BLaER1 (cell line): ENCODE measurements at regions not wholly inside any gene's neighbourhood (a gene's known extent, or its start where the extent isn't known, plus 50 kb on each side); places are given as distances from the start of the nearest gene placed in this dataset.

ENCODE experiments used
- H3K27ac ChIP-seq: shearing (Covaris generic); formaldehyde crosslinking; 2 replicates; pipeline ENCODE4 v1.8.1; 2022
- H3K27me3 ChIP-seq: shearing (Covaris generic); formaldehyde crosslinking; 2 replicates; pipeline ENCODE4 v1.8.1; 2022
- H3K36me3 ChIP-seq: shearing (Covaris generic); formaldehyde crosslinking; 2 replicates; pipeline ENCODE4 v1.8.1; 2022
- H3K4me1 ChIP-seq: shearing (Covaris generic); formaldehyde crosslinking; 2 replicates; pipeline ENCODE4 v1.8.1; 2022
- H3K4me2 ChIP-seq: shearing (Covaris generic); formaldehyde crosslinking; 2 replicates; pipeline ENCODE4 v1.8.1; 2022
- H3K4me3 ChIP-seq: shearing (Covaris generic); formaldehyde crosslinking; 2 replicates; pipeline ENCODE4 v1.8.1; 2022
- H3K9ac ChIP-seq: shearing (Covaris generic); formaldehyde crosslinking; 2 replicates; pipeline ENCODE4 v1.8.1; 2022
- H3K9me3 ChIP-seq: shearing (Covaris generic); formaldehyde crosslinking; 2 replicates; pipeline ENCODE4 v1.8.1; 2022
- H4K20me1 ChIP-seq: shearing (Covaris generic); formaldehyde crosslinking; 2 replicates; pipeline ENCODE4 v1.8.1; 2022
- Cebpa-rat ChIP-seq: shearing (Covaris generic); IDR thresholded peaks from 2 replicates; pipeline ENCODE4 v1.8.1; 2022

DNA sequence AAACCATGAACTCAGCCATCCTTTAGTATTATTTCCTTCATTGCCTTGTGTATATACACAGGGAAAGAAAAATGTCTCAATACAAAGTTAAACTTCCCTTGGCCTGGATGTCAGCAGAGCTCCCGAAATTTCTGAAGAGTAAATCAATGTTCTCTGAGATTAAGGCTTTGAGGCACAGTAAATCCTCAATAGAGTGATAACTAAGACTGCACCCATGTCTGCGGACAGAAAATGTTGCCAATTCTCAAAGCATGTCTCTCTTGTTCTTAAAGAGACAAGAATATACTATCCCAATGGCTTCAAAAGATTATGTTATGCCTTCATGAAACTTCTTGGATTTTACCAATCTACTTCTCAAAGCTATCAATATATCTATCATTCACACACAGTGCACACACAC is 1196.7 kb upstream of the TENM4 start:
- H3K4me1 ChIP-seq, result no peaks in the 10 kb centered on the region

DNA sequence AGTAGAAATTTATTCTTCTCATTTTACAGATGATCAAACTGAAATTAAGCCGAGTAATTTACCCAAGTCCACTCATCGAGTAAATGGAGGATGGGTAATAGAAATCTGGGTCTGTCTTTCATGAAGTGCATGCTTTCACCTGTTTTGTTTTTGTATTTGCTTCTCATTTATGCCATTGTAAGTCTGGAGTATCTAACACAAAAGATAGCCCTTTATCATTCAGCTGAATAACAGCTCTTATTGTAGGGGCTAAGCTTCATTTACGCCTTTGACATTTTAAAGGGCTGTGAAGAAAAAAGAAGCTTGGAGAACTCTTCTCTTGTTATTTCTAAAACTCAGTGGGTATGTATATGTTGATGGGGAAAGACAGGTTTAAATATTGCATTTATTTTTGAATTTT is 1196.2 kb upstream of the TENM4 start:
- TF ChIP-seq Cebpa-rat, result no peak
- H3K27ac ChIP-seq, result no peak overlapping the region
- no peaks in the 10 kb centered on the region for H3K27me3 ChIP-seq
- no peaks in the 10 kb centered on the region for H3K36me3 ChIP-seq
- no peaks in the 10 kb centered on the region for H3K4me1 ChIP-seq
- H3K4me2 ChIP-seq, result no peak overlapping the region
- H4K20me1 ChIP-seq, result no peaks in the 10 kb centered on the region
- H3K9me3 ChIP-seq, result no peaks in the 10 kb centered on the region
- H3K9ac ChIP-seq, result no peak overlapping the region
- no peak overlapping the region for H3K4me3 ChIP-seq

More for the DNA sequence above, 1196.7 kb upstream of the TENM4 start:
- no peaks in the 10 kb centered on the region for H4K20me1 ChIP-seq
- no peak overlapping the region for H3K4me2 ChIP-seq
- no peak for TF ChIP-seq Cebpa-rat
- H3K9ac ChIP-seq, result no peak overlapping the region
- no peak overlapping the region for H3K27ac ChIP-seq
- H3K4me3 ChIP-seq, result no peak overlapping the region
- H3K9me3 ChIP-seq, result no peaks in the 10 kb centered on the region
- H3K36me3 ChIP-seq, result no peaks in the 10 kb centered on the region
- H3K27me3 ChIP-seq, result no peaks in the 10 kb centered on the region

DNA sequence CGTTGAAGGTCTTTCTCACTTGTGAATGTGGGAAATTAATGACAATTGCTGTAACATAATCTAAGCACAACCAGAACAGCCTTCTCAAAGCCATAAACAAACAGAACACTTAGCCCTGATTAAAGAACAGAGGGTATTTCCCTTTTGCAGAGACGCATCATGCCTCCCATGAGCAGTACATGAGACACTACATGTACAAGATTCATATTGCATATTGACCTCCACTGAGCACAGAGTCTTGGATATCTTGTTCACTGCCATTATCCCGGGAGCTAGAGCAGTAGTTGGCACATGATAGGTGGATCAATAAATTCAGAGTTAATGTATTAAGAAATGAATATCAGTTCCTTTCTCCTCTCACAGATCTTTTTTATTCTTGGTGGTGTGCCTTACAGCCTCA is 1194.3 kb upstream of the TENM4 start:
- Histone ChIP-seq H3K27ac (no peak overlapping the region), H3K4me2 (no peak overlapping the region), H3K4me3 (no peak overlapping the region), H3K9me3 (no peaks in the 10 kb centered on the region), H3K27me3 (no peaks in the 10 kb centered on the region), H3K9ac (no peak overlapping the region), H3K4me1 (no peaks in the 10 kb centered on the region), H3K36me3 (no peaks in the 10 kb centered on the region), H4K20me1 (no peaks in the 10 kb centered on the region)
- TF ChIP-seq Cebpa-rat, result no peak

DNA sequence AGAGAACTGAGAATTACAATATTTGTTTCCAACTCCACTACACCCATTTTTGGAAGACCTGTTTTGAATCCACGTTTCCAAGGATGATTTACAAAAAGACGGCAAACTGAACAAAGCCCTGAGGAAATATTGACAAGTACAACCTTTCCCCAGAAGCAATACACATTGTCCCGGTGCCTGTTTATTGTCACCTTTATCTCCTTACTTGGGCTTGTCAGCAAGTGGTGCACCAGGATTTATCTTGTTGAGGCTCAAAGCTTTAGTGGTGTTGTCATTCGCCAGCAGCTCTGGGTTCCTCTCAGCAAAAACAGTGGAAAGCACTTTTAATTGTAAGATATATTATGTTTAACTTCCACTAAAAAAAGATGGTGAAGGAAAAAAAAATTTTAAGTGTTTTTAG is 1191.9 kb upstream of the TENM4 start:
- H3K4me2 ChIP-seq, result no peak overlapping the region
- H3K4me1 ChIP-seq, result no peaks in the 10 kb centered on the region
- H3K9me3 ChIP-seq, result no peaks in the 10 kb centered on the region
- no peak for TF ChIP-seq Cebpa-rat
- no peaks in the 10 kb centered on the region for H4K20me1 ChIP-seq
- H3K4me3 ChIP-seq, result no peak overlapping the region
- H3K27ac ChIP-seq, result no peak overlapping the region
- H3K9ac ChIP-seq, result no peak overlapping the region
- H3K36me3 ChIP-seq, result no peaks in the 10 kb centered on the region
- H3K27me3 ChIP-seq, result no peaks in the 10 kb centered on the region

DNA sequence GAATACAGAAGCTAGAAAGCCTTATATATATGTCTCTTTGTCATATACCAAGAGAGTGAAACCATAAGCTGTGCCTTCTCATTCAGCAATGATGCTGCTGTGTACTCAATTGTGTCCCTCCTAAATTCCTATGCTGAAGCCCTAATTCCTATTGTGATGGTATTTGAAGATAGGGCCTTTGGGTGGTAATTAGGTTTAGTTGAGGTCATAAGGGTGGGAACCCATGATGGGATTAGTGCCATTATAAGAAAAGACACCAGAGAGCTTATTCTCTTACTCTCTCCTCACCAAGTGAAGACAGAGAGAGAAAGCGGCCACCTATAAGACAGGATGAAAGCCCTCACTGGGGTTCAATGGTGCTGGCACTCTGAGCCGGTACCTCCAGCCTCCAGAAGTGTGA is 1191.3 kb upstream of the TENM4 start:
- no peak for TF ChIP-seq Cebpa-rat
- Histone ChIP-seq H3K36me3 (no peaks in the 10 kb centered on the region), H3K27ac (no peak overlapping the region), H3K9ac (no peak overlapping the region), H3K4me1 (no peaks in the 10 kb centered on the region), H3K27me3 (no peaks in the 10 kb centered on the region), H3K4me3 (no peak overlapping the region), H4K20me1 (no peaks in the 10 kb centered on the region), H3K4me2 (no peak overlapping the region), H3K9me3 (no peaks in the 10 kb centered on the region)

DNA sequence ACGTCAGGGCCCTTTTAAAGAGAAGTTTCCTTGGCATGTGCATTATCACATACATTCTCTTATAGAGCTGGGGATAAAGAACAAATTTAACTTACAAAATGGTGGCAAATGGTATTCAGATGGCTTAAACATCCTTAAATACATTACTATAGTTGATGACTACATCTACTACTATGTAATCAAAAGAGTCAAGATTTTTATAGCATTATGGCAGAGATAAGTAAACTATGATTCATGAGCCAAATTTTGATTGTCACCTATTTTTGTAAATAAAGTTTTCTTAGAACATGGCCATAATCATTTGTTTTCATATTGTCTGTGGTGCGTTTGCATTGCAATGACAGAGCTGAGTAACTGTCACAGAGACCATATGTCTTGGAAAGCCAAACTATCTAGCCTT is 1188.6 kb upstream of the TENM4 start:
- Histone ChIP-seq H3K9me3 (no peaks in the 10 kb centered on the region), H3K4me3 (no peak overlapping the region), H3K27me3 (no peaks in the 10 kb centered on the region), H3K27ac (no peak overlapping the region), H4K20me1 (no peaks in the 10 kb centered on the region), H3K9ac (no peak overlapping the region), H3K4me2 (no peak overlapping the region), H3K36me3 (no peaks in the 10 kb centered on the region), H3K4me1 (no peaks in the 10 kb centered on the region)
- no peak for TF ChIP-seq Cebpa-rat

DNA sequence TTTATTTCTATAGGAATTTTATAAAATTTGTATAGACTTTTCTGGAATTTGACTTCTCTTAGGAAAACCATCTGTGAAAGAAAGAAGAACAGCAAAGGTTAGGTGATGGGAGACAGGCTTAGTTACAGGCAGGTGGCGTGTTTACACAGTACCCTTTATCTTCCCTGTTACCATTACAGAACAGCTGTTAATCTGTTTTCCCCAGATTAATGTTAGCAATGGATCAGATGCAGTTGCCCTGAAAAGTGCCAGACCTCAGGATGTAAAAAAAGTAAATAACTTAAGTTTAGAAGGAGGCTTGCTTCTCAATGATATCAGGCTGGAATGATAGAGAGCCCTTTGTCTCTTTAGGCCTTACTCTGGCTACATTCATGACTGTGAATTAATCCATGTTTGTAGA is 1186.5 kb upstream of the TENM4 start:
- H3K27ac ChIP-seq, result no peak overlapping the region
- no peaks in the 10 kb centered on the region for H4K20me1 ChIP-seq
- no peaks in the 10 kb centered on the region for H3K4me1 ChIP-seq
- no peak overlapping the region for H3K4me2 ChIP-seq
- no peak overlapping the region for H3K4me3 ChIP-seq
- H3K36me3 ChIP-seq, result no peaks in the 10 kb centered on the region
- no peaks in the 10 kb centered on the region for H3K9me3 ChIP-seq
- H3K9ac ChIP-seq, result no peak overlapping the region
- TF ChIP-seq Cebpa-rat, result no peak
- H3K27me3 ChIP-seq, result no peaks in the 10 kb centered on the region

DNA sequence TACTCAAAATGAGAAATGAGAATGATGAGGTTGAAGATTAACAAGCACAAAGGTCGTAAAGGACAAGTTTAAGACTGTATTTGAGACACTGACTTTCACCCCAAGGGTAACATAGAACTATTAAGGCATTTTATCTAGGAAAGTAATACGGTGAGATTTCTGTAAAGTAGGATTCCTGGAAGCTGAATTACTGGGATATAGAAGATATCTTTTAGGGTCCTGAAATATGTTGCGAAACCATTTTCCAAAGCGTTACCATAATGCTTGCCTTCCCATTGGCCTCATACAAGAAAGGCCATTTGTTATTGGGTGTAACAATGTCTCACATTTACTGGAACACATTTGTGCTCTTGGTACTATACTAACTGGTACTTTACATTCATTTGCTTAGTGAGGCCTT is 1185.9 kb upstream of the TENM4 start:
- H3K4me3 ChIP-seq, result no peak overlapping the region
- no peak overlapping the region for H3K9ac ChIP-seq
- H3K4me1 ChIP-seq, result no peaks in the 10 kb centered on the region
- H4K20me1 ChIP-seq, result no peaks in the 10 kb centered on the region
- no peaks in the 10 kb centered on the region for H3K9me3 ChIP-seq
- no peak overlapping the region for H3K27ac ChIP-seq
- no peaks in the 10 kb centered on the region for H3K36me3 ChIP-seq
- TF ChIP-seq Cebpa-rat, result no peak
- no peaks in the 10 kb centered on the region for H3K27me3 ChIP-seq
- no peak overlapping the region for H3K4me2 ChIP-seq

DNA sequence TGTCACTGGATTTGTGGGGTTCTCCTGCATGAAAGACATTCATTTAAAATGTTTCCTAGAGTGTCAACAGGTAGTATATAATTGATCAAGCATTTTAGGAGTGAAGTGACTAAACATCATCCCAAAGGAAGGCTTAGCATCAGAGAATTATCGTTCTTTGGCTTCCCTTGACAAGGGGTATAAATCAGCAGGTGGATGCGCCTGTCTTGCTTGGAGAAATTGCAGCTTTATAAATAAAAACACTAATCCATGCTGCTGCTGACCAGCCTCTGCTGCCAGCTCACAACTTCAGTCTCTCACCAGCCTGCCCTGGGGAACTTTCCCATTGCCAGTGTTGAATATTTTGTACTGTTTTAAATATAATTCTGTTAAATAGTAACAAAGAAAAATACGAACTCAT is 1184.7 kb upstream of the TENM4 start:
- H3K36me3 ChIP-seq, result no peaks in the 10 kb centered on the region
- H3K27me3 ChIP-seq, result no peaks in the 10 kb centered on the region
- no peak overlapping the region for H3K27ac ChIP-seq
- H3K9ac ChIP-seq, result no peak overlapping the region
- H3K4me2 ChIP-seq, result no peak overlapping the region
- no peak overlapping the region for H3K4me3 ChIP-seq
- no peak for TF ChIP-seq Cebpa-rat
- H3K9me3 ChIP-seq, result no peaks in the 10 kb centered on the region
- H3K4me1 ChIP-seq, result no peaks in the 10 kb centered on the region
- no peaks in the 10 kb centered on the region for H4K20me1 ChIP-seq

DNA sequence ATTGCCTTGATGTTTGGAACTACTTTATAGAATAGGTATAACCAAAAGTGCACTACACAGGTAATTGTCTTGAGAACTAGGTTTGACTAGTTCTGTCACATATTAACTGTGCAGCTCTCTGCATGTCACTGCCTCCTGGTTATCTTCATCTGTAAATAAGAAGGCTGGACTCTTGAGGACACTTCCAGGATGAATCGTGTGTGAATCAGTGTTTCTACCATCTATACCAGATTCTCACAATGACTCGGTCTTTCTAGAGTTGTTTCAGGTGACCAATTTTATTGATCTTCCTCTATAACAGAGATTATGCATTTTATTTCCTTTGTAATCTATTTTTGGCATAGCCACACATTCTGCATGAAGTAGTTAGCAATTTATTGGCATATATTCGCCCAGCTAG is 1181.0 kb upstream of the TENM4 start:
- H3K4me1 ChIP-seq, result no peaks in the 10 kb centered on the region
- no peak overlapping the region for H3K9ac ChIP-seq
- H3K9me3 ChIP-seq, result no peaks in the 10 kb centered on the region
- no peaks in the 10 kb centered on the region for H3K27me3 ChIP-seq
- no peak overlapping the region for H3K4me3 ChIP-seq
- no peak overlapping the region for H3K27ac ChIP-seq
- H3K4me2 ChIP-seq, result no peak overlapping the region
- no peaks in the 10 kb centered on the region for H3K36me3 ChIP-seq
- TF ChIP-seq Cebpa-rat, result no peak
- H4K20me1 ChIP-seq, result no peaks in the 10 kb centered on the region

DNA sequence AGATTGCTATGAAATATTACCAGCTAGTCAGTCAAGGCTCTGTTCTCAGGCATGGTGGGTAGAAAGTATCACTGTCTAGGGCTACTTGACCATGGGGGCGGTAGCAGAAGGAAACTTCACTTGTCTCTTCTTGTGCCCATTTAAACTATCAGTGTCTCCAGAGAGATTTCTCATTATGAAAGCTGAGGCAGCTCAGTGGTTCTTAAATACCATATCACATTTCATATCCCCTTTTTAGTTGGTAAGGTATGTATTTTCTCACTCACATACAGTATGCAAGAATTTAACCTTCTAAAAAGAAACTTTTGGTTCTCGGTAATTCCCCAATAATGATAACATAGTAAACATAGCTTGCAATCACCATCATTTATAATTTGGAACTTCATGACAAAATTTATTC is 1180.0 kb upstream of the TENM4 start:
- H3K9ac ChIP-seq, result no peak overlapping the region
- H4K20me1 ChIP-seq, result no peaks in the 10 kb centered on the region
- H3K4me2 ChIP-seq, result no peak overlapping the region
- TF ChIP-seq Cebpa-rat, result no peak
- no peaks in the 10 kb centered on the region for H3K9me3 ChIP-seq
- H3K4me3 ChIP-seq, result no peak overlapping the region
- H3K36me3 ChIP-seq, result no peaks in the 10 kb centered on the region
- no peaks in the 10 kb centered on the region for H3K27me3 ChIP-seq
- H3K27ac ChIP-seq, result no peak overlapping the region
- no peaks in the 10 kb centered on the region for H3K4me1 ChIP-seq
